HEK293 (cell line): ENCODE measurements at regions not wholly inside any gene's neighbourhood (a gene's known extent, or its start where the extent isn't known, plus 50 kb on each side); places are given as distances from the start of the nearest gene placed in this dataset.

Experiments used
- CTCF ChIA-PET: fragments of 350-600 bp; formaldehyde crosslinking; extraction: SDS; loops from one replicate; lab custom pipeline; 2021; ENCODE audit warnings: antibody characterized with exemption; lab: Yijun Ruan, JAX
- POLR2A ChIA-PET: fragments of 300-600 bp; formaldehyde crosslinking; extraction: SDS; loops from one replicate; lab custom pipeline; 2020; ENCODE audit warnings: antibody characterized with exemption, inconsistent platforms; lab: Yijun Ruan, JAX
- H3K27ac ChIP-seq: fragments of 200-500 bp; sonication (Bioruptor generic); 2 replicates; pipeline ENCODE4 v1.5.1; 2014; ENCODE audit warnings: low read depth, low read length, control low read depth, inconsistent platforms; ENCODE audit errors: extremely low read depth
- H3K36me3 ChIP-seq, 2 experiments: fragments of 200-500 bp in 1 of 2; sonication (Bioruptor generic) in 1 of 2; 1 replicate in 1 of 2; 2 replicates in 1 of 2; pipeline ENCODE4 v1.5.1; 2014 to 2017; ENCODE audit warnings: inconsistent platforms in 2 of 2, low read length in 2 of 2; ENCODE audit not compliant: control insufficient read depth in 2 of 2, insufficient read depth in 1 of 2
- H3K4me1 ChIP-seq: fragments of 200-500 bp; sonication (Bioruptor generic); 2 replicates; pipeline ENCODE4 v1.5.1; 2014; ENCODE audit warnings: mild to moderate bottlenecking, low read length, inconsistent platforms; ENCODE audit not compliant: control insufficient read depth, insufficient read depth
- H3K4me3 ChIP-seq: 2 replicates; pipeline ENCODE4 v1.5.1; 2011; ENCODE audit warnings: low read depth, mild to moderate bottlenecking, control low read depth, low read length, moderate library complexity
- H3K9me3 ChIP-seq: fragments of 200-500 bp; sonication (Bioruptor generic); 2 replicates; pipeline ENCODE4 v1.5.1; 2014; ENCODE audit warnings: low read depth, low read length, inconsistent platforms; ENCODE audit not compliant: control insufficient read depth, insufficient read depth
- EGR2 ChIP-seq: fragments of 450-650 bp; formaldehyde crosslinking; IDR thresholded peaks from 2 replicates; pipeline ENCODE4 v1.5.1; 2016; ENCODE audit warnings: low read depth, missing biosample characterization, missing genetic modification characterization
- FEZF1 ChIP-seq: fragments of 450-650 bp; formaldehyde crosslinking; IDR thresholded peaks from 2 replicates; pipeline ENCODE4 v1.5.1; 2016; ENCODE audit warnings: missing biosample characterization, missing genetic modification characterization
- IKZF3 ChIP-seq: fragments of 450-650 bp; IDR thresholded peaks from 2 replicates; pipeline ENCODE4 v1.5.0; 2018; ENCODE audit warnings: missing biosample characterization, mild to moderate bottlenecking, missing genetic modification characterization, moderate library complexity
- WT1 ChIP-seq: fragments of 450-650 bp; formaldehyde crosslinking; IDR thresholded peaks from 2 replicates; pipeline ENCODE4 v1.5.1; 2016; ENCODE audit warnings: missing biosample characterization, missing genetic modification characterization
- ZFHX2 ChIP-seq: fragments of 450-650 bp; formaldehyde crosslinking; conservative IDR thresholded peaks from 2 replicates; pipeline ENCODE4 v1.5.1; 2016; ENCODE audit warnings: missing biosample characterization, missing genetic modification characterization
- ZIC2 ChIP-seq: fragments of 450-650 bp; formaldehyde crosslinking; IDR thresholded peaks from 2 replicates; pipeline ENCODE4 v1.5.1; 2016; ENCODE audit warnings: missing biosample characterization, missing genetic modification characterization
- ZNF138 ChIP-seq: fragments of 450-650 bp; formaldehyde crosslinking; IDR thresholded peaks from 2 replicates; pipeline ENCODE4 v1.5.1; 2016; ENCODE audit warnings: missing biosample characterization, missing genetic modification characterization, borderline replicate concordance
- ZNF19 ChIP-seq: fragments of 450-650 bp; formaldehyde crosslinking; IDR thresholded peaks from 2 replicates; pipeline ENCODE4; 2016; ENCODE audit warnings: missing biosample characterization, missing genetic modification characterization, low read depth
- ZNF214 ChIP-seq: fragments of 450-650 bp; formaldehyde crosslinking; IDR thresholded peaks from 2 replicates; pipeline ENCODE4 v1.5.1; 2017; ENCODE audit warnings: missing biosample characterization, mild to moderate bottlenecking, missing genetic modification characterization, borderline replicate concordance
- ZNF223 ChIP-seq: fragments of 450-650 bp; formaldehyde crosslinking; IDR thresholded peaks from 2 replicates; pipeline ENCODE4 v1.5.1; 2016; ENCODE audit warnings: missing biosample characterization, missing genetic modification characterization
- ZNF48 ChIP-seq: fragments of 450-650 bp; formaldehyde crosslinking; IDR thresholded peaks from 2 replicates; pipeline ENCODE4 v1.5.1; 2016; ENCODE audit warnings: missing biosample characterization, missing genetic modification characterization
- ZNF558 ChIP-seq: fragments of 450-650 bp; formaldehyde crosslinking; IDR thresholded peaks from 2 replicates; pipeline ENCODE4 v1.5.1; 2016; ENCODE audit warnings: missing biosample characterization, missing genetic modification characterization
- ZNF596 ChIP-seq: fragments of 450-650 bp; IDR thresholded peaks from 2 replicates; pipeline ENCODE4 v1.5.0; 2018; ENCODE audit warnings: missing biosample characterization, mild to moderate bottlenecking, missing genetic modification characterization, moderate library complexity
- ZNF624 ChIP-seq: fragments of 450-650 bp; formaldehyde crosslinking; IDR thresholded peaks from 2 replicates; pipeline ENCODE4 v1.5.1; 2017; ENCODE audit warnings: missing biosample characterization, missing genetic modification characterization
- ZNF677 ChIP-seq: fragments of 450-650 bp; IDR thresholded peaks from 2 replicates; pipeline ENCODE4 v1.5.0; 2018; ENCODE audit warnings: missing biosample characterization, mild to moderate bottlenecking, missing genetic modification characterization, moderate library complexity
- ZNF768 ChIP-seq: fragments of 450-650 bp; formaldehyde crosslinking; IDR thresholded peaks from 2 replicates; pipeline ENCODE4 v1.5.1; 2018; ENCODE audit warnings: missing biosample characterization, mild to moderate bottlenecking, missing genetic modification characterization
- ZNF791 ChIP-seq: fragments of 450-650 bp; formaldehyde crosslinking; IDR thresholded peaks from 2 replicates; pipeline ENCODE4 v1.5.1; 2016; ENCODE audit warnings: missing biosample characterization, missing genetic modification characterization
- ZNF792 ChIP-seq: fragments of 450-650 bp; formaldehyde crosslinking; IDR thresholded peaks from 2 replicates; pipeline ENCODE4 v1.5.1; 2016; ENCODE audit warnings: missing biosample characterization, missing genetic modification characterization
- TF ChIP-seq, protein P1 (sequence below): fragments of 450-650 bp; formaldehyde crosslinking; IDR thresholded peaks from 2 replicates; pipeline ENCODE4 v1.5.1; 2016; ENCODE audit warnings: missing biosample characterization, missing genetic modification characterization, low read depth
- TF ChIP-seq, protein P2 (sequence below): fragments of 450-650 bp; formaldehyde crosslinking; IDR thresholded peaks from 2 replicates; pipeline ENCODE4; 2016; ENCODE audit warnings: missing biosample characterization, missing genetic modification characterization
- TF ChIP-seq, protein P3 (sequence below): fragments of 450-650 bp; formaldehyde crosslinking; IDR thresholded peaks from 2 replicates; pipeline ENCODE4 v1.5.1; 2016; ENCODE audit warnings: missing biosample characterization, missing genetic modification characterization

DNA sequence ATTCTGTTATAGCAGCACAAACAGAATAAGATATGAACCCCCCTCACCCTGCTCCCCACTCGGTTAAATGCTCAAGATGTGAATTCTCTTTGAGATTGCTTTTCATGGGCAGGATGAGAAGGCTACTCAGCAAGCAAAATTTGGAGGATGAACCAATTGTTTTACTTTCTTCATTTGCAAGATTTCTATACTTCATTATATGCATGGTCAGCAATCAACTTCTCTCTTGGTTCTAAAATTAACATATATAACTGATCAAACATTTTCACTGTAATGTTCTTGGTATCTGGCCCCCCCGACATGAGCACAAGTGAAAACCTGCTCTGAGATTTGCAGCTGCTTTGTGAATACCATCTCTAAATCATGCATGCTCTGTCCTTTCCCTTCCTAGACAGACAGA lies 556.1 kb upstream of the MDFIC2 start (continued):
- TF ChIP-seq, protein P1, sequence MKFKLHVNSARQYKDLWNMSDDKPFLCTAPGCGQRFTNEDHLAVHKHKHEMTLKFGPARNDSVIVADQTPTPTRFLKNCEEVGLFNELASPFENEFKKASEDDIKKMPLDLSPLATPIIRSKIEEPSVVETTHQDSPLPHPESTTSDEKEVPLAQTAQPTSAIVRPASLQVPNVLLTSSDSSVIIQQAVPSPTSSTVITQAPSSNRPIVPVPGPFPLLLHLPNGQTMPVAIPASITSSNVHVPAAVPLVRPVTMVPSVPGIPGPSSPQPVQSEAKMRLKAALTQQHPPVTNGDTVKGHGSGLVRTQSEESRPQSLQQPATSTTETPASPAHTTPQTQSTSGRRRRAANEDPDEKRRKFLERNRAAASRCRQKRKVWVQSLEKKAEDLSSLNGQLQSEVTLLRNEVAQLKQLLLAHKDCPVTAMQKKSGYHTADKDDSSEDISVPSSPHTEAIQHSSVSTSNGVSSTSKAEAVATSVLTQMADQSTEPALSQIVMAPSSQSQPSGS (tag by site-specific recombination), result no peak
- no peak for TF ChIP-seq ZNF791 (tag by site-specific recombination)
- TF ChIP-seq ZNF596 (tag by site-specific recombination), result no peak
- TF ChIP-seq ZIC2 (tag by site-specific recombination), result no peak
- no peak for TF ChIP-seq ZNF558
- no peak for TF ChIP-seq ZFHX2 (tag by site-specific recombination)

DNA sequence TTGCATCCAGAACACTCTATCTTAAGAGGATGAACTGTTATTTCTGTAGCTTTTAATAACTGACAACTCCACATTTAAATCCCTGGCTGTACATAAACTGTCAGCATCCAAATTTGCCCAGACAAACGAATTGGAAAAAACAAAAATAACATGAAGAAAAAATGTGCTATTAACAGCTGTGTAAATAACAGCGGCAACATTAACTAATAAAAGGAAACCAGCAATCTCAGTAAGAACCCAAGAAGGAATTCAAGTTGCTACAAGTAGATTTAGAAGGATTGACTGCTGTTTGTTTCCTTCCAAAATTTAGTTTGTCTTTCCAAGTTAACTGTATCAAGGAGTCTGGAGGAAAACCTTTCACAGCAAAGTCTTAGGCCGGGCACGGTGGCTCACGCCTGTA lies 550.6 kb upstream of the MDFIC2 start:
- H3K9me3 ChIP-seq, result no peaks in the 10 kb centered on the region
- H3K27ac ChIP-seq, result no peak overlapping the region
- no peaks in the 10 kb centered on the region for H3K4me1 ChIP-seq
- H3K36me3 ChIP-seq, result no peaks in the 10 kb centered on the region
- ChIA-PET POLR2A (no interaction called here), CTCF (no interaction called here)
- no peak overlapping the region for H3K4me3 ChIP-seq
- TF ChIP-seq, protein P2, sequence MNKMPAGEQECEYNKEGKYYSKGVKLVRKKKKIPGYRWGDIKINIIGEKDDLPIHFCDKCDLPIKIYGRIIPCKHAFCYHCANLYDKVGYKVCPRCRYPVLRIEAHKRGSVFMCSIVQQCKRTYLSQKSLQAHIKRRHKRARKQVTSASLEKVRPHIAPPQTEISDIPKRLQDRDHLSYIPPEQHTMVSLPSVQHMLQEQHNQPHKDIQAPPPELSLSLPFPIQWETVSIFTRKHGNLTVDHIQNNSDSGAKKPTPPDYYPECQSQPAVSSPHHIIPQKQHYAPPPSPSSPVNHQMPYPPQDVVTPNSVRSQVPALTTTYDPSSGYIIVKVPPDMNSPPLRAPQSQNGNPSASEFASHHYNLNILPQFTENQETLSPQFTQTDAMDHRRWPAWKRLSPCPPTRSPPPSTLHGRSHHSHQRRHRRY, result no peak
- TF ChIP-seq WT1 (tag by site-specific recombination) (no peak), ZNF223 (tag by site-specific recombination) (no peak), FEZF1 (no peak), ZNF48 (tag by site-specific recombination) (no peak), ZNF138 (tag by site-specific recombination) (no peak), ZNF677 (tag by site-specific recombination) (no peak), ZNF214 (tag by site-specific recombination) (no peak), ZNF768 (tag by site-specific recombination) (no peak), ZNF624 (tag by site-specific recombination) (no peak), ZNF19 (tag by site-specific recombination) (no peak), ZNF792 (tag by site-specific recombination) (no peak)
- TF ChIP-seq, protein P3, sequence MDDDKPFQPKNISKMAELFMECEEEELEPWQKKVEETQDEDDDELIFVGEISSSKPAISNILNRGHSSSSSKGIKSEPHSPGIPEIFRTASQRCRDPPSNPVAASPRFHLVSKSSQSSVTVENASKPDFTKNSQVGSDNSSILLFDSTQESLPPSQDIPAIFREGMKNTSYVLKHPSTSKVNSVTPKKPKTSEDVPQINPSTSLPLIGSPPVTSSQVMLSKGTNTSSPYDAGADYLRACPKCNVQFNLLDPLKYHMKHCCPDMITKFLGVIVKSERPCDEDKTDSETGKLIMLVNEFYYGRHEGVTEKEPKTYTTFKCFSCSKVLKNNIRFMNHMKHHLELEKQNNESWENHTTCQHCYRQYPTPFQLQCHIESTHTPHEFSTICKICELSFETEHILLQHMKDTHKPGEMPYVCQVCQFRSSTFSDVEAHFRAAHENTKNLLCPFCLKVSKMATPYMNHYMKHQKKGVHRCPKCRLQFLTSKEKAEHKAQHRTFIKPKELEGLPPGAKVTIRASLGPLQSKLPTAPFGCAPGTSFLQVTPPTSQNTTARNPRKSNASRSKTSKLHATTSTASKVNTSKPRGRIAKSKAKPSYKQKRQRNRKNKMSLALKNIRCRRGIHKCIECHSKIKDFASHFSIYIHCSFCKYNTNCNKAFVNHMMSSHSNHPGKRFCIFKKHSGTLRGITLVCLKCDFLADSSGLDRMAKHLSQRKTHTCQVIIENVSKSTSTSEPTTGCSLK (tag by site-specific recombination), result no peak

DNA sequence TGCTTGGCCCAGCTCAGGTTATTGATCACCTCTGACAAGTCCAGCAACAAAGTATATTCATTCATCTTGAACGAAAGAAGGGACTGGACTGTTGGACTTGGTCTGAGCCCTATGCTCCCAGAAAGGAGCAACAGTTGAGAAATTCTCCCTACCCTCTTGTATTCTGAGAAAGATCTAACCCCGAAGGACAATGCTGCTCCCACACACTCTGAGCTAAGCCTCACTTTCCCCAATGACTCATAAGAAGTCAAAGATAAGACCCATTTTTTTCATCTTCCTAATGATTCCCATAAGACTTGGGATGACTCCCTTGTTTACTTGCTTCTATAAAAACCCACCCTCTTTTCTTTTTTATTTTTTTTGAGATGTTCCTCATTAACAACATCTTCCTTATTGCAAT lies 549.4 kb upstream of the MDFIC2 start:
- POLR2A ChIA-PET, result no interaction called here

More for the DNA sequence above, 549.4 kb upstream of the MDFIC2 start:
- TF ChIP-seq EGR2 (tag by site-specific recombination) (peak; percentile 23; the same call in 1 of the 2 replicates), ZFHX2 (tag by site-specific recombination) (peak; percentile 39; the same call in 1 of the 2 replicates), IKZF3 (no peak)
- TF ChIP-seq, all 188 proteins: peak for 2
- Histone ChIP-seq H3K4me1 (no peaks in the 10 kb centered on the region), H3K9me3 (no peaks in the 10 kb centered on the region), H3K4me3 (no peak overlapping the region), H3K27ac (no peak overlapping the region), H3K36me3 (no peaks in the 10 kb centered on the region)
- CTCF ChIA-PET, result no interaction called here
